Body of pancreas (tissue), 4 donors: ENCODE measurements at regions not wholly inside any gene's neighbourhood (a gene's known extent, or its start where the extent isn't known, plus 50 kb on each side); places are given as distances from the start of the nearest gene placed in this dataset.

ENCODE experiments used
- ATAC-seq: fragments of 150-250 bp; one replicate; pipeline ENCODE4 v1.9.1; 2016
- DNase-seq, 4 donors: peaks; one replicate each; pipeline ENCODE4 v3.0.0-alpha.2; 2019
- H3K27ac ChIP-seq, 4 donors: fragments of 200-600 bp; sonication (generic); 1 replicate in 3 of 4; 2 replicates in 1 of 4; pipeline versions ENCODE4 v1.5.1 to v1.6.1; 2016 to 2019; ENCODE audit warnings: mild to moderate bottlenecking in 1 of 4, mixed read lengths in 1 of 4, moderate library complexity in 1 of 4
- H3K27me3 ChIP-seq, 2 donors: fragments of 200-600 bp; sonication (generic); one replicate each; pipeline ENCODE4 v1.6.0; 2016; ENCODE audit warnings: mild to moderate bottlenecking in 1 of 2
- H3K36me3 ChIP-seq, 2 donors: fragments of 200-600 bp; sonication (generic); replicated peaks in 1 of 2; 2 replicates each; pipeline ENCODE4 v1.5.1; 2016; ENCODE audit warnings: low read depth in 2 of 2; ENCODE audit not compliant: insufficient read depth in 1 of 2
- H3K4me1 ChIP-seq: fragments of 200-600 bp; sonication (generic); one replicate; pipeline ENCODE4 v1.6.0; 2016
- H3K4me3 ChIP-seq, 2 donors: fragments of 200-600 bp; sonication (generic); 1 replicate in 1 of 2; 2 replicates in 1 of 2; pipeline ENCODE4 v1.5.1; 2016 to 2019
- H3K9me3 ChIP-seq, 3 donors: fragments of 200-600 bp; sonication (generic); 1 replicate in 2 of 3; 2 replicates in 1 of 3; pipeline ENCODE4 v1.5.1; 2016
- CTCF ChIP-seq, 7 experiments: fragments of 450-650 bp in 4 of 7; fragments of 200-600 bp in 3 of 7; sonication (generic) in 3 of 7; IDR thresholded peaks; one replicate each; pipeline ENCODE4 v1.5.1; 2016 to 2019; ENCODE audit warnings: antibody characterized with exemption in 7 of 7
- POLR2A ChIP-seq, 3 donors: fragments of 450-650 bp; IDR thresholded peaks; one replicate each; pipeline ENCODE4 v1.6.1; 2016; ENCODE audit warnings: antibody characterized with exemption in 3 of 3, mild to moderate bottlenecking in 2 of 3
- WGBS, 2 donors: methylation state at CpG; one replicate each; pipeline ENCODE4 v1.1.5; 2017; 5-methylcytosine and 5-hydroxymethylcytosine counted together
- intact Hi-C: fragments of 100-400 bp; cut with DNase I; formaldehyde crosslinking; loops from one replicate; pipeline ENCODE4 v1.15.1; 2023

GRCh38 chr19:23528376-23528775 lies 133.1 kb upstream of the ZNF91 start:
- Histone ChIP-seq H3K36me3 (no peaks in the 10 kb centered on the region), H3K27me3 (no peaks in the 10 kb centered on the region), H3K4me1 (no peaks in the 10 kb centered on the region), H3K4me3 (no peak overlapping the region), H3K9me3 (peaks cover 0 to 8% (median 0%) of the 10 kb centered on the region in 3 donors), H3K27ac (no peak overlapping the region)
- intact Hi-C loops: no loop called here
- no peak for TF ChIP-seq CTCF (IDR thresholded peaks at IDR 0.05)
- TF ChIP-seq POLR2A (IDR thresholded peaks at IDR 0.05): no peak
- ATAC-seq (no peak), DNase-seq (no peak)

GRCh38 chr19:23527797-23528196 lies 132.5 kb upstream of the ZNF91 start:
- no peak for TF ChIP-seq CTCF (IDR thresholded peaks at IDR 0.05)
- TF ChIP-seq POLR2A (IDR thresholded peaks at IDR 0.05): no peak
- no peaks in the 10 kb centered on the region for H3K4me1 ChIP-seq
- no peak overlapping the region for H3K27ac ChIP-seq
- intact Hi-C loops: no loop called here
- ATAC-seq: no peak
- H3K36me3 ChIP-seq: no peaks in the 10 kb centered on the region
- peaks cover 0 to 11% (median 0%) of the 10 kb centered on the region in 3 donors for H3K9me3 ChIP-seq
- 55 to 59% methylated on average over 2 of the region's 2 CpGs for WGBS, 2 donors
- no peak overlapping the region for H3K4me3 ChIP-seq
- no peaks in the 10 kb centered on the region for H3K27me3 ChIP-seq
- no peak for DNase-seq

GRCh38 chr19:23526302-23526701 lies 131.0 kb upstream of the ZNF91 start:
- H3K27ac ChIP-seq: no peak overlapping the region
- H3K9me3 ChIP-seq: peaks cover 0 to 13% (median 0%) of the 10 kb centered on the region in 3 donors
- no peak overlapping the region for H3K4me3 ChIP-seq
- intact Hi-C loops: no loop called here
- no peak for TF ChIP-seq POLR2A (IDR thresholded peaks at IDR 0.05)
- no peak for TF ChIP-seq CTCF (IDR thresholded peaks at IDR 0.05)
- H3K36me3 ChIP-seq: no peaks in the 10 kb centered on the region
- ATAC-seq (no peak), DNase-seq (no peak)
- no peaks in the 10 kb centered on the region for H3K27me3 ChIP-seq
- 73 to 81% methylated on average over 4 of the region's 4 CpGs for WGBS, 2 donors
- no peaks in the 10 kb centered on the region for H3K4me1 ChIP-seq

GRCh38 chr19:23525276-23525852 lies 130.1 kb upstream of the ZNF91 start:
- no peak overlapping the region for H3K27ac ChIP-seq
- DNase-seq: no peak

More at GRCh38 chr19:23525276-23525852, 130.1 kb upstream of the ZNF91 start:
- Histone ChIP-seq H3K27me3 (no peaks in the 10 kb centered on the region), H3K9me3 (peaks cover 0 to 13% (median 0%) of the 10 kb centered on the region in 3 donors), H3K36me3 (no peaks in the 10 kb centered on the region), H3K4me1 (no peaks in the 10 kb centered on the region), H3K4me3 (no peak overlapping the region)
- WGBS, 2 donors: 23 to 32% methylated on average over 2 of the region's 2 CpGs
- intact Hi-C loops: no loop called here
- no peak for ATAC-seq
- TF ChIP-seq POLR2A (IDR thresholded peaks at IDR 0.05) (no peak), CTCF (IDR thresholded peaks at IDR 0.05) (no peak)
